NCI-H526 (cell line): ENCODE measurements at regions not wholly inside any gene's neighbourhood (a gene's known extent, or its start where the extent isn't known, plus 50 kb on each side); places are given as distances from the start of the nearest gene placed in this dataset.
"Not testable (repeated sequence)": the region's sequence is repeated elsewhere in the genome, so short reads cannot be mapped to it uniquely, and the experiment has no call there.

Source experiments
- DNase-seq, 2 experiments: peaks; one replicate each; lab custom pipeline; 2025; lab: John Stamatoyannopoulos, UW

DNA sequence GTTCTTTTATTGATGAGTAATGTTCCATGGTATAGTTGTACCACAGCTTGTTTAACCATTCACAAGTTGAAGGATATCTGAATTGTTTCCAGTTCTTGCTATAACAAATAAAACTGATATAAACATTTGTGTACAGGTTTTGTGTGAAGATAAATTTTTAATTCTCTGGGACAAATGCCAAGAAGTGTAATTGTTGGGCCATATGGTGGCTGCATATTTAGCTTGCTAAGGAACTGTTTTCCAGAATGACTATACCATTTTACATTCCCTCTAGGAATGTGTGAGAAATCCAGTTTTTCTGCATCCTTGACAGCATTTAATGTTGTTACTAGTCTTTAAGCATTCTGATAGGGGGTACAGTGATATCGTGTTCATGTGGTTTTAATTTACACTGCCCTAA lies 368.5 kb downstream of the KIF2B start:
- DNase-seq, result no peak

DNA sequence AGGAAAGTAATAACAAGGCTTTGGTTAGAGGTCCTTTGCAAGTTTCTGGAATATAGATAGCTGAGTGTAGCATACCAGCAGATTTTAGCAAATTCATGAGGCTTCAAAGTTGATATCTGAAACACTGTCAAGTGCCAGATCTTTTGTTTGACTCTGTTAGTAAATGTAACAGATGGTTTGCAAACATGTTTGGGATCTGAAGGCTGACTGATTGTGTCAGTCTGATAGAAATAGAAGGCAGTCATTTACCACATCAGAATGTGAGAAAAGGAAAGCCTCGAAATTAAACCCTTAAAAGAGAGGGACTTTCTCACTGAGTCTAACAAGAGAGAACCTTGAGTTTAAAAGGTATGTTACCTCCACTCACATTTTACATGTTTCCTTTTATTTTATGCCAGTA lies 371.5 kb downstream of the KIF2B start:
- no peak for DNase-seq

DNA sequence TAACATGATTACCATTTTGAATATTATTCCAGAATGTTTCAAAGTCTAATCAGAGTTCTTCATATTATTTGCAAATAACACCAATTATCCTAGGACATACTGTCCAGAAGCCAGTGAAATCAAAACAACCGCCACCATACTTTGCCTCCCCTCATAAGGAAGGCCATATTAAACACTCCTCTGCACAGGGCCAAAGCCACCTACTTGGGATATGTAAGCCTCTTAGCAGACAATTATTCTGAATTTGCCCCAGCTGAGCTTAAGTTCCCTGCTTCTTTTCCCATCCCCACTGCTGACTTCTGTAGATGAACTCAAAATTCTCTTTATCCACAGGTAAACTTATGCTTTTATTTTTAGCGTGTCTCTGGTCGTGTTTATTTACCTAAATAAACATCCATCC lies 374.0 kb downstream of the KIF2B start:
- DNase-seq, result no peak

DNA sequence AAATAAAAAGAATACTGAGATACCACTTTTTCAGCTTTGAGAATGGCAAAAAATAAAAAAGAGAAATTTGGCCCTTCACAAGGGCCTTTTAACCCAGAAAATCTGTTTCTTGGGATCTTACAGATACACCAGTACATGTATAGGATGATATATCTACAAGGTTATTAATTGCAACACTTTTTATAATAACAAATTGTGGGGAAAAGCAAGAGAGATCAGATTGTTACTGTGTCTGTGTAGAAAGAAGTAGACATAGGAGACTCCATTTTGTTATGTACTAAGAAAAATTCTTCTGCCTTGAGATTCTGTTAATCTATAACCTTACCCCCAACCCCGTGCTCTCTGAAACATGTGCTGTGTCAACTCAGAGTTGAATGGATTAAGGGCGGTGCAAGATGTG lies 378.7 kb downstream of the KIF2B start:
- DNase-seq, result not testable (repeated sequence)

DNA sequence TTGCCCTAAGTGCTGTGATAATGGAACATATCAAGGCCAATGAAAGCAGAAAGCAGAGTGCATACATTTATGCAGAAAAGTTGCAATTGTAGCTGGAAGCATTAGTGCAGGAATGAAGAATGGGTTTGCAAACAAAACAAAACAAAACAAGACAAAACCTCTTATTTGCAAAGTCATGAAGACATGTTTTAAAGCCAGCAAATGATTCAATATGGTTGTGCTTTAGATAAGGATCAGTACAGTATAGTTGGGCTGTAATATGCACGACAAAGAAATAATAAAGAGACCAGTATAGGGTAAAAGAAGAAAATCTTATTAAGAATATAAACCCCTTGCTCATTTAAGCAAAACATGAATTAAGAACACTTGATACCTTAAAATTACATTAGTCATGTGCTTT lies 398.1 kb downstream of the KIF2B start:
- DNase-seq, result no peak

DNA sequence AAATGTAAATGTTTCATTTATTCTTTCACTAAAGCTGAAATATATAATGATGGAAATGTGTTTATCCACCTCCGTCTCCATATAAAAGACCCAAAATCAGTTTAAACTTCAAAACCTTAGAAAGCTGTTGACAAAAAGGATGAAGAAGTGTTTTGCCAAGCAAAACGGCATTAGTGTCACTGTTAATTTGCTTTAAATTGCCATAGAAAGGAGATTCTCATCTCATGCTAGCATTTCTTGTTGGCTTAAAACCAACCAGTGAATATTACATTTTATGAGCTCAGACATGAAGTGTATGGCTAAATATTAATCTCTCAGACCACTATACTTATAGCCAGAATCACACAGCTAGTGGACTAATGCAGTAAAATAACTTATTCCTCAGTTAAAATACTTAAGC lies 398.8 kb downstream of the KIF2B start:
- no peak for DNase-seq

DNA sequence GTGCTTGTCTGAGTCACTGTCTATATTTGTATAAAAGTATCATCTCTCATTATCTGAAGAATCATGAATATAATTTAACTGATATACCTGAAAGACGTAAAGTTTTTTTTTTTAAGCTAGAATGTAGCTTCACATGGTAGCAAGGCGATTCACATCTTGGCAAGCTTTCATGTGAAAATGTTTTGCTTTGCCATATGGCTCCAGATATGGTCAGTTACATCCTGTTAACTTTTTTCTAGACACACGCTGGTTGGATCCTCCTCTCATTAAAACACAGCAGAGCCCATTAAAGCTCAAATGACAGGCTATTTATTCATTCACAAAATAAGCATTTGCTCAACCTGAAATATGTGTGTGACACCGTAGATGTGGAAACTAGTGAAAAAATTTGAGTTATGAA lies 412.8 kb downstream of the KIF2B start:
- no peak for DNase-seq

DNA sequence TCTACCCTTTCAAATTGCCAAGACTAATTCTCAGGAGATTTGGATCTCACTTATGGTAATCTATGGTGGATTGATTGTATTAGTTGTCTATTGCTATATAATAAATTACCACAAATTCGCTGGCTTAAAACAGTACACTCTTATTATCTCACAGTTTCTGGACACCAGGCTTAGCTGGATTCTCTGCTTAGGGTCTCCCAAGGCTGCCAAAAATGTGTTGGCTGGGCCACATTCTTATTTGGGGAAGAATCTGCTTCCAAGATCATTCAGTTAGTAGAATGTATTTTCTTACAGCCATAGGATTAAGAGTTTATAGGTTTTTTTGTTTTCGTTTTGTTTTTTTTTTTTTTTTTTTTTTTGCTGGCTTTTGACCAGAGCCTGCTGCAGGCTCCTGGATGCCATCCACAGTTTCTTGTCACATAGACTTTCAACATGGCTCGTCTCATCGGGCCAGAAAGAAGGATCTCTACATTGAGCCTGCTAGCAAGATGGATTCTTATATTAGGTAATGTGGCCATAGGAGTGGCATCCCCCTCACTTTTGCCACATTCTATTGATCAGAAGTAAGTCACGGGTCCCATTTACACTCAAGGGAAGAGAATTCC lies 415.3 kb downstream of the KIF2B start:
- no peak for DNase-seq

DNA sequence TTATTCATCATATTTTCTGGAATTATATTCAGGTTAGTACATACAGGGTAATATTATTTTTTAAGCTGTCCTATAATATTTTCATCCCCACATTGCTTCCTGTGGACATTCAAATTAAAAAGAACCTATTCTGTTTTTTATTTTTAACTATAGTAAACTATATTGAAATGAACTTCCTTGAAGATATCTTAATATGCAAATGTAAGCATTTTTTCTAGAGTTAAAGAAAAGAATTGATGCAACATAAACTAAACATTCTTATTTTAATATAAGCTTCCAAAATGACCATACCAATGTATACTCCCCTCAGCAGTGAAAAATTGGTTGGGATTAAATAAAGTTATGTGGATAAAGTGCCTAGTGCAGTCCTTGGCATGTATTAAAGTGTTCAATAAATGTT lies 416.6 kb downstream of the KIF2B start:
- DNase-seq, result no peak

DNA sequence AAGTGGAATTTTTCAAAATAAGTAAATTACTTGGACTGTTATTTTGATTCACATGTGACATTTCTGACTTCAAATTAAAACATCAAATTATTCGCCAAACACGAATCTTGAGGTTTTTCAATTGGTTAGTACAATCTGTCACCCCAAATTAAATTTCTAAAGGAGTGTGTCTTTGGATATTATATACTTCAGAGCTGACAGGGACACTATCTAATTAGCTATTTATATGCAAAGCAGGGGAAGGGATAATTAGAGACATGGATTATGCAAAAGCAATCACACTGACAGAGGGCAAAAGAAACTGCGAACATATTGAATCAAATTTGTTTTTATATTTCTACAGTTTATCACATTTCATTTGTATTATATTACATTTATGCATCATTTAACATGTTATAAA lies 433.0 kb downstream of the KIF2B start:
- no peak for DNase-seq

DNA sequence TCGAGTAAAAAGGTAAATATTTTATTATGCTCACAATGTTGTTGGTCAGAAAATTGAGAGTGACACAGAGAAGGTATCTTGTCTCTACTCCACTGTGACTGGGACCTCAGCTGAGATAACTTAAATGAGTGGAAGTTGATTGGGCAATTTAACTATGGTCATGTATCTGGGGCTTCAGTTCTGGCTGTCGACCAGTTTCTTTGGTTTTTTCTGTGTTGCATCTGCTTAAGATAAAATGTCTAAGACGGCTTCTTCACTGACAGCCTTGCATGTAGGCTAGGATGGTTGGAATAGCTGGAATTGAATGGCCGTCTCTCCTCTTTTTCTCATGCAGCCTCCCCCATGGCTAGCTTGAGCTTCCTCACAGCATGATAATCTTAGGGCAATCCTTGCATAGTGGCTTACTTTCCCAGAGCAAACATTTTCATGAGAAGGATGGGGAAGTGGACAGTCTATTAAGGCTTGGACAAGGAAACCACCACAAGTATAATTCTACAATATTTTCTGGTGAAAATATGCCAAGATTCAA lies 433.7 kb downstream of the KIF2B start:
- no peak for DNase-seq

DNA sequence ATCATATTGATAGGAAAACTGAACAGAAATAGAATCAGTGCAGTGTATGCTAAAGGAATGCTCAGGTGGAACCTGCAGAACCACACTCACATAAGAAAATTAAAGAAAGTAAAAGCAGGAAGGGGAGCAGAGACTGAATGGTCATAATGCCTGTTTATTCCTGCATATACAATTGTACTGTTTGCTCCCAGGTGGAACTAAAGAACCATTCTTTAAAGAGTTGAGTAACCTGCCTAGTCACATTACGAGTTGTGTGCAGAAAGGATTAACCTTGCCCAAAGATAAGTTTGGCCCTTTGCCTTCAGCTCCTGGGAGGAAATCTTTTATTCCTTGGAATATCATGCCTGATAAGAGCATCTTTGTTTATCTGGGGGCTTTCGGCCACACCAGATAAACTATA lies 434.7 kb downstream of the KIF2B start:
- no peak for DNase-seq

DNA sequence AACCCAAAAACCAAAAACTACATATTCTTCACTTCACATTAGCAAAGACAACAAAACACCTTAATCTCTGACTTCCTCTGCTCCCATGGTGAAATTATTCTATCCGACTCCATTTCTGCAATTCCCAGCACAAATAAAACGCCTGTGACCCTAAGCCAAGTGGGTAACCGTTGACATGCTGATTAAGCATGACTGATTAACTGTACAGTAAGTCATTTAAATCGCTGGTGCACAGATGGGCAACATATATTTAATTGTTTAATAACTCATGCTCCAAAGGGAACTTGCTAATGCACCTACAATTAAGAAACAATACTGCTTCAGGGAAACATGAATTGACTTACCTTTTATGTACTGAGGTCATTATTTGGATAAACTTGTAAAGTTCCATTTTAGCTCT lies 436.7 kb downstream of the KIF2B start:
- no peak for DNase-seq

DNA sequence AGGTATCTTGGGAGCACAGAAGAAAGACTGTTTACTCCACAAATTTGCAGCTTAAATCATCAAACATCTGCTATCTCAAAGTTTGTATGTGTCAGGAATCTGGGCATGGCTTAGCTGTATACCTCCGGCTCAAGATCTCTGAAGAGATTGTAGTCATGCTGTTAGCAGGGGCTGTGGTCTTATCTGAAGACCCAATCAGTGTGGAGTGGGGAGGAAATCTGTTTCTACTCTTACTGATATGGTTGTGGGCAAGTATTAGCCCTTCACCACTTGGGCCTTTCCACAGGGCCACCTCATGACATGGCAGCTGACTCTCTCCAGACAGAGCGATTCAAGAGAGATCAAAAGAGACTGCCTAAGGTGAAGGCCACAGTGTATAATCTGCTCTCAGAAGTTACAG lies 438.7 kb downstream of the KIF2B start:
- no peak for DNase-seq

DNA sequence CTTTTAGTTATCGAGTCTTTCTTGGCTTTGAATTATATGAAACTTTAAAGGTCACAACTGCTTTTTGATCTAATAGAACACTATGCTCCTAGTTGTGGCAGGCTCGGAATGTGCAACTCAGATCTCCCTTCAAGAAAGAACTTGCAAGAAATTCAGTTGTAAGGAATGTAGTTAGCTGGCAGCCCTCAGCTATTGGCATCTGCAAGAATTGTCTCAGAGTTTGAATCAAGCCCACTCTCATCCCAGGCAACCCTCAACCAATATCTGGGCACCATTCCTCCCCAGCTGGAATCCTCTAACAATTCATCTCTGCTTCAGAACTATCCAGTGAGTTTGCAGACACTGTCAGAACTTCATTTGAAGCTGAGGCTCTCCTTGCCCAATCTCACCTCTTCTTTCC lies 447.2 kb downstream of the KIF2B start:
- DNase-seq, result no peak

DNA sequence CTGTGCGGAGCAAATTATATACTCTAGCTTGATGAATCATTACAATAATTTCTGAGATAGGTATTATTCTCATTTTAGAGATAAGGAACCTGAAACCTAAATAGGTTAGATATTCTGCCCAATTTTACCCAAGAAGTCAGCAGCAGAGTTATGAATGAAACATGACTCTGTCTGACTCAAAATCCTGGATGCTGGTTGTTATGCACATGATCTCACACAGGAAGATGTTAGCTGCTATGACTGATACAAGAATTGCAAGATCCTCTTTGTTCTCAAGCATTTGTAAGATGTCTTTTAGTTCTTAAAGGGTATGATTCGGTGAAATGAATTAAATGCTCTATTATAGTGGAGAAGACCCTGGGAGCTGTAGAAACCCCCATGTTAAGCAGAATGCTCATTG lies 447.8 kb downstream of the KIF2B start:
- no peak for DNase-seq

DNA sequence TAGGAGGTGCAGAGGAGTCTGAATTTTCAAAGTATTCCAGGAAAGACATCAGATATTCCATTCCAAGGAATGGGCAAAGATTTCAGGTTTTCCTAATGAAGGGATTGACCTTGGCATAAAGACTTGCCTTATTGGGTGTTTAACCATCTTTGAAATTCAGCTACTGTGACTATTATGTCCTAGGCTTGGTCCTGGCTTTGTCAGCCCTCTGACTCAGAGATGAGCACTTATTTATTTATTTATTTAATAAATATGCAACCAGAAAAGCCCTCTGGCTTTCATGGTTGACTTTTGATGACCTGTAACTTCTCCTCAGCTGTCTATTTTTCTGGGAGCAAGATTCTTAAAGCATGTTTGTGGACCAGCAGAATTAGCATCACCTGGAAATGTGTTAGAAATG lies 455.1 kb downstream of the KIF2B start:
- no peak for DNase-seq

DNA sequence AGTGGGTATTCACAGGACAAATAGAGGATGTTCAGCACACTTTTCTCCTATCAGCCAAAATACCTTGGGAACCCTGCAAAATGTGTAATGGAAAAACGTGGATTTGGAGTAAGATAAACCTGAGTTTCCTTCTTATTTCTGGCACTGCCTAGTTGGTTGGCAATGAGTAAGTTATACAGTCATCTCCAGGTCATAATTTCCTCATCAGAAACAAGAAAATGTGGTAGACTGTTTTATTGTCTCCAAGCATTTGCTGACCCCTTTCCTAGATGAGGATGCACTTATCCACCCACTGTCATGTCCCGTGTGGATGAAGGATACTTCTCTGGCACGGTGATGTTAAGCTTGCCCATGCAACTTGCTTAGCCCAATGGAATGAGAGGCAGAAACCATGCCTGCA lies 458.0 kb downstream of the KIF2B start:
- no peak for DNase-seq

DNA sequence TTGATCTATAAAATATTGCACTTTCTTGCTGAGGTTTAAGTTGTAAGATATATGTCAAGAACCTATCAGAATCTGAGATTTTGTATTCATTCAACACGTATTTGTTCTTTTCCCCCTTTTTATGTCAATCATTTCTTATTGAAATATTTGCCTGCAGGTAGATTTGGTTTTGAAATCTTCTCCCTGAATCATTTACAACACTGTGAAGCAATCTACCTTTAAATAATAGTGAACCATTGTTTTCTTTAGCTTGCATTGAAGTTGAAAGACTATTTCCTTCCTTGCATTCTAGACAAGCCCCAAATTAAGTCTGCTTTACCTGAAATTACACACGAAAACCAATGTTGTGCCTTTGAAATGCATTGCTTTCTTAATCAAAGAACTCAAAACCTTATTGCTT lies 460.2 kb downstream of the KIF2B start:
- DNase-seq, result no peak

DNA sequence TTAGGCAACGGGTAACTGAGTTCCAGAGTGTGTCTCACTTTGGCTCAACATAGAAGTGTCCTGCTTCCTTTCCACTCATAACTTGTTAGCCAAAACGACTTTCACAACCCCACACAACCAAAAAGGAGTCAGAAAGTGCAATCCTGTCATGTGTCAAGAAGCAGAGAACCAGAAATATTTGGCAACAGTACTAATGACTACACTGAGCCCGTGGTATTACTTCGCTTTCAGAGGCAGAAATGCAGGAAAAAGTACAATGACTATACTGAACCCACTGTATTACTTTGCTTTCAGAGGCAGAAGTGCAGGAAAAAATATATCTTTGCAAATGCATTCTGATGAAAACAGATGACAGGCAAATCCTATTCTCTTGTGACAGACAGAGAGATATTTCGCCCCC lies 484.6 kb downstream of the KIF2B start:
- no peak for DNase-seq

DNA sequence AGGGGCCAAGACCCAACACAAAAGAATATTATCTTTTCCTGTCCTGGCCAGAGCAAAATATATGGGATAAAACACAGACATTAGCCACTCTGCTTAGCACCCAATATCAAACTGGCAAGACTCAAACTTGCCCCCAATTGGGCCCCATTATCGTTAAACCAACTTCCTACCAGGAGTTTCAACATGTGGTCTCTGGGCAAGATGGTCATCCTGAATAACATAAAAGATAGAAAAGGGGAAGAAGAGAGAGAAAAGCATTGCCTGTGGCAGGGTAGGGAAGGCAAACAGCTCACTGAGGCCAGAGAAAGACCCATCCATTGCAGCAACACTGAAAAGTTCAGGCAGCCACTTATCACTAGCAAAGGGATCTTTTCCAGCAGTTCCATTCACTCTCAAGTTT lies 502.1 kb downstream of the KIF2B start:
- DNase-seq, result no peak

DNA sequence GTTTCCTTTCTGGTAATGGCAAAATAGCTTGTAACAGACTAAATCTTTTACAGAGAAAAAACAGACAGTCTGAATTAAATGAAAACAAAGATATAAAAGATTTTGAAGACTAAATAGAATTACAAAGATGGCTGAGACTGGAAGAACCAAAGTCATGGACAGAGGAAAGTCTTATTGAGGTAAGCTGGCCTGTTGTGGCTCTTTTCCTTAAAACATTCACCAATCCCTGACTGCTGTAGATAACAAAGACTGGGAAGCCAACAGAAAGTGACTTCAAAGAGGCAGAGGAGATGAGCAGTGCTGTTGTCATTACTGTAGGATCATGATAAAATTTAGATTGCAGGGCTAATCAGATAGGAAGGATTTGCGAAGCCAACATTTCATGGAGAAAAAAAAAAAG lies 517.0 kb downstream of the KIF2B start:
- DNase-seq, result no peak

DNA sequence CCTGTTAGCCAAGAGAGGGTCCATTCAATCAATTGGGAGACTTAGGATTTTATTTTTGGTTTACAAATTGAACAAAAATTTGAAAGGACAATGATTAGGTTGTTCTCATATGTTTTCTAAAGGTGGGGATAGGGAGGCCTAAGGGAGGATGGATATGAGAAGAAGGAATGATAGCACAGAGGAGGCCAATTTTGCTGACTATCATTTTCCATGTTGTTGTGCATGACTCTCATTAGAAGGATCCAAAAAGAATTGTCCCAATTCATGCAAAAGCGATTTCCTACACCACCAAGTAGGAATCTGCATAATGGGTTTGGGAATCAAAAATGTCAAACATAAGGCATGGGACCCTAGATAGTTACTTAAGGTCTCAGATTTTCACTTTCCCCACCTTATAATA lies 524.8 kb downstream of the KIF2B start:
- no peak for DNase-seq

DNA sequence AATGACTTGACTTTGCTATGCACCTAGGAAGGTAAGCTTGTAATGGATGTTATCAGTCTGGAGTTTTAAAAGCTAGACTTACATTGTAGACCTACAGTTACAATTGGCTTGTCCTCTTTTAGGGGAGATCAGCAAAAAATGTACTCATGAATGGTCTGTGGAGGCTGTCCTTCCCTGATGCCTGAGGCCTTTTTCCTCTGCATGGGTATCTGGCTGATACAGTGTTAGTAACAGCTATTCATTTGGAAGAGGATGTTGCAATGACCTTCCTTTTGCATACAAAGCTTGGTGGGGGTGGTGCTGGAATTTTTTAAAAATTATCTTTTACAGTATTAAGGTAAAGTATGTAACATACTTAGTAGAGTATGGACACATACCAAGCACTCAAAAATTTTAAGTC lies 525.5 kb downstream of the KIF2B start:
- no peak for DNase-seq
